ENCODE measurements at regions not wholly inside any gene's neighbourhood (a gene's known extent, or its start where the extent isn't known, plus 50 kb on each side); places are given as distances from the start of the nearest gene placed in this dataset.

GRCh38 chr4:33722800-33723516, 2521.4 kb downstream of the ARAP2 start:
- Histone ChIP-seq H3K9me3 (replicated peaks in 1 of 3) (no peaks in the 10 kb centered on the region), H3K4me1 (replicated peaks in 1 of 2) (no peaks in the 10 kb centered on the region), H3K4me3 (no peak overlapping the region), H3K27me3 (no peaks in the 10 kb centered on the region), H3K36me3 (replicated peaks in 1 of 2) (no peaks in the 10 kb centered on the region), H3K27ac (no peak overlapping the region)
- DNase-seq = no peak
- TF ChIP-seq POLR2A (IDR thresholded peaks at IDR 0.05) (no peak), CTCF (IDR thresholded peaks at IDR 0.05) (no peak)
- WGBS, 4 donors = 53 to 60% (median 59%) methylated on average over 7 of the region's 7 CpGs
- intact Hi-C loops (cut with DNase I) = no loop called here

- intact Hi-C loops (cut with DNase I) = no loop called here
- 60 to 74% (median 72%) methylated on average over 3 of the region's 3 CpGs for WGBS, 4 donors
- Histone ChIP-seq H3K9me3 (replicated peaks in 1 of 3) (no peaks in the 10 kb centered on the region), H3K36me3 (replicated peaks in 1 of 2) (no peaks in the 10 kb centered on the region), H3K4me3 (no peak overlapping the region), H3K27me3 (no peaks in the 10 kb centered on the region), H3K27ac (no peak overlapping the region), H3K4me1 (replicated peaks in 1 of 2) (no peaks in the 10 kb centered on the region)
- TF ChIP-seq POLR2A (IDR thresholded peaks at IDR 0.05) = no peak
- no peak for TF ChIP-seq CTCF (IDR thresholded peaks at IDR 0.05)
- no peak for DNase-seq
Measured at GRCh38 chr4:33724685-33725084, 2519.6 kb downstream of the ARAP2 start.

- H3K4me3 ChIP-seq = no peak overlapping the region
- 65 to 71% (median 70%) methylated on average over 2 of the region's 2 CpGs for WGBS, 4 donors
- H3K9me3 ChIP-seq (replicated peaks in 1 of 3) = no peaks in the 10 kb centered on the region
- no peak for TF ChIP-seq POLR2A (IDR thresholded peaks at IDR 0.05)
- no peak for TF ChIP-seq CTCF (IDR thresholded peaks at IDR 0.05)
- no peaks in the 10 kb centered on the region for H3K36me3 ChIP-seq (replicated peaks in 1 of 2)
- no peak for DNase-seq
- no peaks in the 10 kb centered on the region for H3K4me1 ChIP-seq (replicated peaks in 1 of 2)
- H3K27me3 ChIP-seq = no peaks in the 10 kb centered on the region
- intact Hi-C loops (cut with DNase I) = no loop called here
- no peak overlapping the region for H3K27ac ChIP-seq
Measured at GRCh38 chr4:33725861-33726260, 2518.5 kb downstream of the ARAP2 start.

- Histone ChIP-seq H3K36me3 (replicated peaks in 1 of 2) (no peaks in the 10 kb centered on the region), H3K27ac (no peak overlapping the region), H3K27me3 (no peaks in the 10 kb centered on the region), H3K4me1 (replicated peaks in 1 of 2) (no peaks in the 10 kb centered on the region), H3K9me3 (replicated peaks in 1 of 3) (no peaks in the 10 kb centered on the region), H3K4me3 (no peak overlapping the region)
- whole genome bisulfite sequencing, 4 donors = 47 to 59% (median 54%) methylated on average over 2 of the region's 2 CpGs
- no peak for DNase-seq
- TF ChIP-seq CTCF (IDR thresholded peaks at IDR 0.05) (no peak), POLR2A (IDR thresholded peaks at IDR 0.05) (no peak)
- intact Hi-C loops (cut with DNase I) = no loop called here
Measured at GRCh38 chr4:33737726-33738125, 2506.6 kb downstream of the ARAP2 start.

All from adrenal gland (tissue), 9 donors.